GM23338 (cell line): ENCODE measurements at regions not wholly inside any gene's neighbourhood (a gene's known extent, or its start where the extent isn't known, plus 50 kb on each side); places are given as distances from the start of the nearest gene placed in this dataset.

Source experiments
- ATAC-seq: fragments of 200-7000 bp; cut with Tn5 transposase; 3 replicates; pipeline ENCODE4 v1.9.1; 2020
- DNase-seq: peaks from one replicate; pipeline ENCODE4 v3.0.0-alpha.2; 2015; ENCODE audit warnings: low spot score
- H2AFZ ChIP-seq: fragments of 200-600 bp; sonication (generic); 2 replicates; pipeline ENCODE4 v1.8.0; 2016; ENCODE audit warnings: antibody characterized with exemption, mild to moderate bottlenecking, moderate library complexity
- H3F3A ChIP-seq: fragments of 200-600 bp; sonication (generic); replicated peaks from 2 replicates; pipeline ENCODE4 v1.8.0; 2017; ENCODE audit warnings: antibody characterized with exemption, mixed run types, low read depth
- H3K27ac ChIP-seq: fragments of 200-600 bp; sonication (generic); 2 replicates; pipeline ENCODE4 v1.6.1; 2016; ENCODE audit warnings: low read depth
- H3K27me3 ChIP-seq: fragments of 200-600 bp; sonication (generic); 2 replicates; pipeline ENCODE4 v1.8.0; 2016; ENCODE audit warnings: mild to moderate bottlenecking, mixed run types, moderate library complexity; ENCODE audit not compliant: insufficient read depth
- H3K36me3 ChIP-seq: fragments of 200-600 bp; sonication (generic); 2 replicates; pipeline ENCODE4 v1.8.0; 2016; ENCODE audit warnings: mild to moderate bottlenecking; ENCODE audit not compliant: insufficient read depth
- H3K4me1 ChIP-seq: fragments of 200-600 bp; sonication (generic); 2 replicates; pipeline ENCODE4 v1.8.0; 2016; ENCODE audit warnings: mild to moderate bottlenecking, moderate library complexity; ENCODE audit not compliant: insufficient read depth
- H3K4me2 ChIP-seq: fragments of 200-600 bp; sonication (generic); 2 replicates; pipeline ENCODE4 v1.7.1; 2017; ENCODE audit warnings: mixed run types
- H3K4me3 ChIP-seq: fragments of 200-600 bp; sonication (generic); 2 replicates; pipeline ENCODE4 v1.6.1; 2016; ENCODE audit warnings: mixed run types
- H3K79me2 ChIP-seq: fragments of 200-600 bp; sonication (generic); replicated peaks from 2 replicates; pipeline ENCODE4 v1.8.0; 2017; ENCODE audit warnings: mild to moderate bottlenecking; ENCODE audit not compliant: insufficient read depth
- H3K9me2 ChIP-seq: fragments of 200-600 bp; sonication (generic); 2 replicates; pipeline ENCODE4 v1.8.0; 2017; ENCODE audit not compliant: insufficient read depth
- H4K20me1 ChIP-seq: fragments of 200-600 bp; sonication (generic); replicated peaks from 2 replicates; pipeline ENCODE4 v1.8.0; 2017; ENCODE audit warnings: mild to moderate bottlenecking; ENCODE audit not compliant: insufficient read depth
- H3K27ac Mint-ChIP-seq: 2 replicates; pipeline ENCODE4 v1.8.0; 2020; ENCODE audit warnings: inconsistent platforms, mild to moderate bottlenecking, moderate library complexity, mixed read lengths
- H3K27me3 Mint-ChIP-seq: 3 replicates; pipeline ENCODE4 v1.8.0; 2022; ENCODE audit warnings: low read depth, mild to moderate bottlenecking, moderate library complexity, mixed read lengths, inconsistent platforms; ENCODE audit not compliant: insufficient read depth, poor library complexity
- H3K36me3 Mint-ChIP-seq: 3 replicates; pipeline ENCODE4 v1.8.0; 2021; ENCODE audit warnings: low read depth, mild to moderate bottlenecking, inconsistent platforms, moderate library complexity, mixed read lengths
- H3K4me1 Mint-ChIP-seq: 3 replicates; pipeline ENCODE4 v1.8.0; 2020; ENCODE audit warnings: mild to moderate bottlenecking, inconsistent platforms, mixed read lengths
- H3K4me3 Mint-ChIP-seq: 3 replicates; pipeline ENCODE4 v1.8.0; 2021; ENCODE audit warnings: moderate library complexity, mild to moderate bottlenecking, inconsistent platforms, mixed read lengths
- H3K9me3 Mint-ChIP-seq: 3 replicates; pipeline ENCODE4 v1.8.0; 2020; ENCODE audit warnings: moderate library complexity, mild to moderate bottlenecking, inconsistent platforms, mixed read lengths
- CREB1 ChIP-seq: fragments of 250-450 bp; sonication (Bioruptor Pico); IDR thresholded peaks from 2 replicates; pipeline ENCODE4 v1.5.0; 2020; ENCODE audit warnings: low read depth, mild to moderate bottlenecking, moderate library complexity
- CTCF ChIP-seq, 2 experiments: fragments of 200-600 bp in 1 of 2; sonication (generic) in 1 of 2; conservative IDR thresholded peaks; 2 replicates each; pipeline versions ENCODE4 v1.5.1 to v1.6.1; 2016 to 2017; ENCODE audit warnings: antibody characterized with exemption in 2 of 2, low read depth in 2 of 2, mild to moderate bottlenecking in 2 of 2, moderate library complexity in 1 of 2
- EZH2phosphoT487 ChIP-seq: fragments of 200-600 bp; sonication (generic); IDR thresholded peaks from one replicate; pipeline ENCODE4 v1.8.1; 2018; ENCODE audit warnings: antibody characterized with exemption; ENCODE audit not compliant: unreplicated experiment
- JUNB ChIP-seq: IDR thresholded peaks from one replicate; pipeline ENCODE4 v1.6.1; 2016; ENCODE audit warnings: antibody characterized with exemption; ENCODE audit not compliant: unreplicated experiment
- NANOG ChIP-seq: IDR thresholded peaks from 2 replicates; pipeline ENCODE4 v1.6.1; 2016; ENCODE audit warnings: antibody characterized with exemption, borderline replicate concordance
- POLR2AphosphoS5 ChIP-seq: IDR thresholded peaks from 2 replicates; pipeline ENCODE4 v1.6.1; 2016; ENCODE audit warnings: antibody characterized with exemption, low read depth
- STAT1 ChIP-seq: IDR thresholded peaks from one replicate; pipeline ENCODE4 v1.6.1; 2016; ENCODE audit warnings: antibody characterized with exemption; ENCODE audit not compliant: unreplicated experiment
- ZNF331 ChIP-seq: fragments of 250-450 bp; sonication (Bioruptor Pico); IDR thresholded peaks from 2 replicates; pipeline ENCODE4 v1.5.0; 2020; ENCODE audit warnings: low read depth, mild to moderate bottlenecking, moderate library complexity
- ZNF462 ChIP-seq: fragments of 250-450 bp; sonication (Bioruptor Pico); IDR thresholded peaks from 2 replicates; pipeline ENCODE4 v1.5.0; 2020; ENCODE audit warnings: mild to moderate bottlenecking, moderate library complexity

GRCh38 chr4:54908763-54909162, 216.6 kb downstream of the KDR start (continued):
- no peak for TF ChIP-seq ZNF462 (CRISPR knock-in tag)
- no peak for TF ChIP-seq POLR2AphosphoS5
- no peak for TF ChIP-seq EZH2phosphoT487
- no peak for TF ChIP-seq CREB1 (CRISPR knock-in tag)
- TF ChIP-seq NANOG: no peak

DNA sequence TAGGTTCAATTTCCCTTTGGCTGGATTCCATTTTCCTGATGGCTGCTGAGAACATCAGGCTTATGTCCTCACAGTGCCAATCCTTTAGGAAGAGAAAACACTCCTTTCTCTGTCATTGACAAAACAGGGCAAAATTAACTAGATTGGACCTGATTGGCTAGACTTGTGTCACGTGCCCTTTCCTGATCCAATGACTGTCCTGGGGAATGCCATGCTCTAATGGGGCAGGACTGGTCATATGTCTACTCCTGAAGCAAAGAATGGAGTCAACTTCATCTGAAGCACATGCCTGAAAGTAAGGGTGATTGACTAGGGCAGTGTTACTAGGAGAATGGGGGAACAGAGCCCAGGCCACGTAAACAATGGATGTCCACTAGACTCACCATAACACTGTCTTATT, 220.4 kb downstream of the KDR start:
- H3K36me3 Mint-ChIP-seq: peaks cover 4% of the 10 kb centered on the region; the same call in 2 of the 3 replicates
- no peak overlapping the region for H3K27ac ChIP-seq
- H3K36me3 ChIP-seq: no peaks in the 10 kb centered on the region
- no peak overlapping the region for H3K27ac Mint-ChIP-seq
- no peak for DNase-seq
- no peaks in the 10 kb centered on the region for H3K4me1 ChIP-seq
- peaks cover 2% of the 10 kb centered on the region for H3K27me3 Mint-ChIP-seq
- H3K4me3 ChIP-seq: no peak overlapping the region
- no peak overlapping the region for H3K4me3 Mint-ChIP-seq
- H3K9me3 Mint-ChIP-seq: peaks cover 12% of the 10 kb centered on the region; the same call in 2 of the 3 replicates
- no peaks in the 10 kb centered on the region; the same call in 1 of the 2 replicates for H3K9me2 ChIP-seq
- ATAC-seq: no peak
- H3K79me2 ChIP-seq: no peaks in the 10 kb centered on the region
- no peaks in the 10 kb centered on the region for H3F3A ChIP-seq
- H2AFZ ChIP-seq: no peak overlapping the region
- no peaks in the 10 kb centered on the region for H3K4me1 Mint-ChIP-seq
- H3K4me2 ChIP-seq: no peak overlapping the region
- H3K27me3 ChIP-seq: no peaks in the 10 kb centered on the region
- H4K20me1 ChIP-seq: no peaks in the 10 kb centered on the region
- TF ChIP-seq EZH2phosphoT487: no peak
- no peak for TF ChIP-seq CTCF (conservative IDR thresholded peaks at IDR 0.05; ENCODE audit: low read depth in 2 of 2)
- no peak for TF ChIP-seq ZNF462 (CRISPR knock-in tag)
- no peak for TF ChIP-seq STAT1
- TF ChIP-seq CREB1 (CRISPR knock-in tag): no peak
- no peak for TF ChIP-seq JUNB
- no peak for TF ChIP-seq ZNF331
